GM12874 (cell line): ENCODE measurements at regions not wholly inside any gene's neighbourhood (a gene's known extent, or its start where the extent isn't known, plus 50 kb on each side); places are given as distances from the start of the nearest gene placed in this dataset.

Source experiments
- TF ChIP-seq, protein P1 (sequence below): IDR thresholded peaks from 2 replicates; pipeline ENCODE4 v1.5.1; 2011; ENCODE audit warnings: low read depth, mild to moderate bottlenecking, control low read depth, low read length, moderate library complexity; ENCODE audit not compliant: insufficient read depth

DNA sequence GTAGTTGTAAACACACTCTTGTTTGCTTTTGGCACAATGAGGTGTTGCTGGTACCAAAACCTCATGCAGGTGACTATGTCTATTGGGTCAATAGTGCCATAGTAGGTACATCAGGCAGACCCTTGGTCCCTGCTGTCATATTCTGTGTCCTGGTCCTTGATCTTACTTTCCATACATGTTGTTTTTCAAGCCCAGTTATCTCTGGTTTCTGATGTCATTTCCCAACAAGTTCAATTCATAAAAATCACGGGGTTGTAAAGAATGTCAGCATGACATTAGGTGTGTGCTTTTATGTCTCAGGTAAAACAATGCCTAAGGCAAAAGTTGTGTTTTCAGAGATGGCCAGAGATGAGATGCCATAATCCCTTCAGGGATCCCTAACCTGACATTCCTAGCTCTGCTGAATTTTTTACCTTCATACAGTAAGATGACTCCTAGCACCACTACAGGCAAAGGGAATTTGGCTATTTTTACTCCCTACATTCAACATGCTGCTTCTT lies 390.3 kb upstream of the PKN2 start:
- TF ChIP-seq, protein P1, sequence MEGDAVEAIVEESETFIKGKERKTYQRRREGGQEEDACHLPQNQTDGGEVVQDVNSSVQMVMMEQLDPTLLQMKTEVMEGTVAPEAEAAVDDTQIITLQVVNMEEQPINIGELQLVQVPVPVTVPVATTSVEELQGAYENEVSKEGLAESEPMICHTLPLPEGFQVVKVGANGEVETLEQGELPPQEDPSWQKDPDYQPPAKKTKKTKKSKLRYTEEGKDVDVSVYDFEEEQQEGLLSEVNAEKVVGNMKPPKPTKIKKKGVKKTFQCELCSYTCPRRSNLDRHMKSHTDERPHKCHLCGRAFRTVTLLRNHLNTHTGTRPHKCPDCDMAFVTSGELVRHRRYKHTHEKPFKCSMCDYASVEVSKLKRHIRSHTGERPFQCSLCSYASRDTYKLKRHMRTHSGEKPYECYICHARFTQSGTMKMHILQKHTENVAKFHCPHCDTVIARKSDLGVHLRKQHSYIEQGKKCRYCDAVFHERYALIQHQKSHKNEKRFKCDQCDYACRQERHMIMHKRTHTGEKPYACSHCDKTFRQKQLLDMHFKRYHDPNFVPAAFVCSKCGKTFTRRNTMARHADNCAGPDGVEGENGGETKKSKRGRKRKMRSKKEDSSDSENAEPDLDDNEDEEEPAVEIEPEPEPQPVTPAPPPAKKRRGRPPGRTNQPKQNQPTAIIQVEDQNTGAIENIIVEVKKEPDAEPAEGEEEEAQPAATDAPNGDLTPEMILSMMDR: no peak

DNA sequence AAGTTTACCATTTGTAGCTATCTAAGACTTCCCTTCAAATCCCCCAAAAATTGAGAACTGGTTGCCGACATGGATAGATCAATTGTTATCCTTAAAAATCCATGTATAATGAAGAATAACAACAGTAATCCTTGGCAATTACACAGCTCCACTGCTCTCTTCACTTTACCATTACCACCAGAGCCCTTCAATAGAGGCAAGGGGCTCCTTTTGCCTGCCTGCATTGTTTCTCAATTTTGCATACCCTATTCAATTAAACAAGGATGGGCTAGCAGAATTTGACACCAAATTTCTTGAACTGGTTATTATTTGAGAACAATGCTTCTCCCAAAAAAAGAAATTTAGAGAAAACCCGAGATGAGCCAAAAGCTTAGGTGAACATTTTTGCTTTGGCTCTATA lies 387.8 kb upstream of the PKN2 start:
- TF ChIP-seq, protein P1: no peak

DNA sequence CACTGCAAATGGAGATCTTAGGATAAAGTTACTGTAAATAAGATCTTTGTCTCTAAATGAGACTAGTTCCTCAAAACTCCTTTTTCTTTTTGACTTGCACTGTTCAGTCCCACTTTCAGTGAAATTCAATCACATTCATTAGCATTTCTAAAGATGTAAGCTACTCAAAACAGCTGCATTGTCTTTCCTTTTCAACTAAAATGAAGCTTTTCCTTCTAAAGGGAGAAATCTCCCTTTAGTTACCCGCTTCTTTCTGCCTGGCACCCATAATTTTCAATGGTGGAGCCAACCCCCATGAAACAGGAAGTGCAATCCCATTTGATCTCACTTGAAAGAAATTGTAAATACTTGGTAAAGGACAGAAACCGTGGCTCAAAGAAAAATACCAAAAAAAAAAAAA lies 387.4 kb upstream of the PKN2 start:
- TF ChIP-seq, protein P1: no peak

DNA sequence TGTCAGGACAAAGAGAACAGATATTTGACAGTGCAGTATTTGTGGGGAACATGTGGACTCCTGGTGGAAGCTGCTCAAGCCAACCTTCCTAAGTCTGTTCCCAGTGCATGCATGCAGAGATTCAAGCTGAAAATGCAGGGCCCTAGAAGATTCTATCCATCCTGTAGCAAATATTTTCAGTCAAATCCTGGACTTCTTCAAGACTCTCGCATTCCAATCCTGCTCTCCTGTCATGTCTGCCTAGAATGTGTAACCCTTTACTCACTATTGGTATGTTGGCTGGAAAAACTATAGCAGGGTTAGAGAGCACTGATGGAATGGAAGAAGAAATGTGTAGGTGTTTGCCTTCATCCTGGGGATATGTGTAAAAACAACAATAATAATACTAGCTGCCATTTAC lies 385.6 kb upstream of the PKN2 start:
- TF ChIP-seq, protein P1: no peak

DNA sequence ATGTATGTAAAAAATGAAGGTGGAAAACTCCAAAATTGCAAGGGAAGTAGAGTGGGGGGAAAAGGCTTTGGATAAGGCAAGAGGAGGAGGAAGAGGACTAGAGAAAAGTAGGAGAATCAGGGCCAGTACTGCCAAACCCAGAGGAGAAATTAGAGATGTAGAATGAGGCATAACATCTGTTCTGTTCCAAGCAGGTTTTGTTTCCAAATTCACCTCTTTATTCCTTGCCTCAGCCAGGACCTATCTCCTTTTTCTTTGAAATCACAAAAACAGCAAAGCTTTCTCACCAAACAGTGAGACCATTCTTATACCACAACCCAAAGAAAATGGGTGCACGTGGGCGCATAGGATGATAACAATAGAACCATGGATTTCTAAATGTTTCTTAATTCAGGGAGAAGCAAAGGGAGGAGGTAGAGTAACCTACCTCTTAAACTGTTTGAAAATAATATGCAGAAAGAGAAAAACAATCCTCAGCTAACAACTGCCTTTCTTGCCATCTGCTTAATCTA lies 383.3 kb upstream of the PKN2 start:
- TF ChIP-seq, protein P1: no peak

DNA sequence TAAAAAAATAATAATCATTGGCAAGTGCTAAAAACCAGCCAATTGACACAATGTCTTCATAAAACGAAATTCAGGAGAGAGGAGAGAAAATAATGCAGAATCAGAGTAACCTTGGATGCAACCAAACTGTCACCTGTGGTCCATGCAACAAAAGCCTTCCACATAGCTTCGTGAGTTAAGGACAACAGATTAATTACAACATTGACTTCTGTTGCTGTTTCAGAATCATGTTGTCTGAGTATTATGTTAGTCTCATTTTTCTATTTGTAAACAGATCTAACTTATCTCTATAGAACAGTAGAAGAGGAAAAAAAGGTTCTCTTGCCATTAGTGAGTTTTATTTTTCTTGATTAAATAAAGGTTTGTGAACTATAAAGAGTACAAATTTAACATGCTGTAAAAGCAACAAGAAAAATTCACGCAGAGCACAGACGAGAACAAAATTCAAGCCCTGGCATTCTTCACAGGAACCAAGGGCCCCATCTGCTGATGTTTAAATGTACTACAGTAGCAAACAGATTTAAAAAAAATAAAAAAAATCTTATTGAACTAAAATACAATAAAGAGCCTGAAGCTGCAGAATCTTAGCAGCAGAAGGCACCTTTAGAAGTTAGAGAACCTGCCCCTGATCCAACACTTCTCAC lies 381.1 kb upstream of the PKN2 start:
- TF ChIP-seq, protein P1: no peak

DNA sequence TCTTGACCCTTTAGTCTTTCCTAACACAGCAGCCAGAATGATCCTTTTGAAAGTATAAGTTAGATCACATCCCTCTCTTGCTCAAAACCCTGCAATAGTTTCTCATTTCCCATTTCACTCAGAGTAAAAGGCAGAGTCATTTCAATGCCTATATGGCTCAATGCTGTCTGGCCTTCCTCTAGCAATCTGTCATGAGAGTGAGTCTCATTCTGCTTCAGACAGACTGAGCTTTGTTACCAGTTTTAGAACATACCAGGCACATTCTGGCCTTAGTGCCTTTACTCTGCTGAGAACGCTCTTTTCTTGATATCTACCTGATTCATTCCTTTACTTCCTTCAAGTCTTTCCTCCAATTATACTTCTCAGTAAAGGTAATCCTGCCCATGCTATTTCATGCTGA lies 372.8 kb upstream of the PKN2 start:
- TF ChIP-seq, protein P1: no peak
